ENCODE measurements at regions not wholly inside any gene's neighbourhood (a gene's known extent, or its start where the extent isn't known, plus 50 kb on each side); places are given as distances from the start of the nearest gene placed in this dataset.

- TF ChIP-seq ZBTB33 (IDR thresholded peaks at IDR 0.05; ENCODE audit: extremely low read depth, insufficient replicate concordance, low read length) (no peak), CEBPB (IDR thresholded peaks at IDR 0.05; ENCODE audit: low read depth) (no peak), EZH2phosphoT487 (IDR thresholded peaks at IDR 0.05; ENCODE audit: borderline replicate concordance) (no peak), RAD21 (IDR thresholded peaks at IDR 0.05; ENCODE audit: low read depth) (no peak), EGR1 (IDR thresholded peaks at IDR 0.05; ENCODE audit: low read depth) (no peak), FOSL1 (IDR thresholded peaks at IDR 0.05; ENCODE audit: low read depth) (no peak), POLR2AphosphoS5 (IDR thresholded peaks at IDR 0.05; ENCODE audit: low read depth, low read length) (no peak), ZFX (IDR thresholded peaks at IDR 0.05) (no peak), TCF7L2 (IDR thresholded peaks at IDR 0.05; ENCODE audit: borderline replicate concordance, extremely low read depth, insufficient read depth, insufficient read length) (no peak), CBX3 (IDR thresholded peaks at IDR 0.05; ENCODE audit: low read depth) (no peak), SP1 (IDR thresholded peaks at IDR 0.05; ENCODE audit: low read depth) (no peak), CTCF (IDR thresholded peaks at IDR 0.05 in 2 of 3, conservative IDR thresholded peaks at IDR 0.05 in 1 of 3; ENCODE audit: borderline replicate concordance in 1 of 3, insufficient read depth in 1 of 3, low read depth in 2 of 3, low read length in 2 of 3) (no peak)
These were observed 142.8 kb downstream of the IRF8 start (continued) for GRCh38 chr16:86041807-86042206.

- no peak for DNase-seq (ENCODE audit: low read depth, low spot score)
- RAD21 ChIA-PET (ENCODE audit: low non-redundant PET in 1 of 2, low total read pairs in 2 of 2, uncharacterized antibody in 2 of 2, unreplicated experiment in 2 of 2): no interaction called here
- H3K27ac ChIP-seq (ENCODE audit: low read depth, low read length): no peak overlapping the region
- peaks cover 25% of the 10 kb centered on the region for H3K27me3 ChIP-seq (ENCODE audit: insufficient read depth, low read length)
- BruUV-seq (replicated peaks): no TSS peak
- ATAC-seq: no peak
- no peak overlapping the region for H3K4me3 ChIP-seq (replicated peaks in 1 of 2; ENCODE audit: low read depth in 1 of 2, low read length in 2 of 2)
- peaks cover 0 to 3% of the 10 kb centered on the region in 2 experiments; a peak in 1 of 4 replicates for H3K4me1 ChIP-seq (ENCODE audit: control insufficient read depth in 1 of 2, insufficient read depth in 2 of 2, low read length in 2 of 2)
- CTCF ChIA-PET: no interaction called here
- intact Hi-C loops (cut with micrococcal nuclease): no loop called here
- H3K9ac ChIP-seq (ENCODE audit: low read length): no peak overlapping the region
- H4K20me1 ChIP-seq (ENCODE audit: insufficient read depth): no peaks in the 10 kb centered on the region
- H3K36me3 ChIP-seq (ENCODE audit: control insufficient read depth in 1 of 2, insufficient read depth in 2 of 2, low read length in 2 of 2): no peaks in the 10 kb centered on the region
- H3K9me3 ChIP-seq (ENCODE audit: control insufficient read depth in 1 of 2, insufficient read depth in 1 of 2, low read depth in 1 of 2, low read length in 2 of 2): no peaks in the 10 kb centered on the region
- TF ChIP-seq SRF (IDR thresholded peaks at IDR 0.05; ENCODE audit: low read depth) (no peak), RAD21 (IDR thresholded peaks at IDR 0.05; ENCODE audit: low read depth) (no peak), YY1 (IDR thresholded peaks at IDR 0.05; ENCODE audit: extremely low read depth, insufficient replicate concordance, low read depth, low read length) (no peak), EZH2phosphoT487 (IDR thresholded peaks at IDR 0.05; ENCODE audit: borderline replicate concordance) (no peak), EGR1 (IDR thresholded peaks at IDR 0.05; ENCODE audit: low read depth) (no peak), ZNF274 (IDR thresholded peaks at IDR 0.05; ENCODE audit: low read depth, low read length) (no peak), CEBPB (IDR thresholded peaks at IDR 0.05; ENCODE audit: low read depth) (no peak), JUND (IDR thresholded peaks at IDR 0.05) (no peak), ZFX (IDR thresholded peaks at IDR 0.05) (no peak), TCF7L2 (IDR thresholded peaks at IDR 0.05; ENCODE audit: borderline replicate concordance, extremely low read depth, insufficient read depth, insufficient read length) (no peak), ELF1 (IDR thresholded peaks at IDR 0.05; ENCODE audit: borderline replicate concordance, low read depth) (no peak)
- H2AFZ ChIP-seq (ENCODE audit: low read depth, low read length, poor library complexity, severe bottlenecking): no peak overlapping the region
- H3K4me2 ChIP-seq (ENCODE audit: low read length): no peak overlapping the region
- POLR2A ChIA-PET: no interaction called here
- H3K9me2 ChIP-seq (ENCODE audit: insufficient read depth): no peaks in the 10 kb centered on the region
- H3K79me2 ChIP-seq (ENCODE audit: insufficient read depth, low read length): no peaks in the 10 kb centered on the region
These were observed 143.4 kb downstream of the IRF8 start for GRCh38 chr16:86042393-86042792.
